Astrocyte of the cerebellum (primary cell): ENCODE measurements at regions not wholly inside any gene's neighbourhood (a gene's known extent, or its start where the extent isn't known, plus 50 kb on each side); places are given as distances from the start of the nearest gene placed in this dataset.
"Not testable (repeated sequence)": the region's sequence is repeated elsewhere in the genome, so short reads cannot be mapped to it uniquely, and the experiment has no call there.

Experiments
- DNase-seq: peaks from one replicate; pipeline ENCODE4 v3.0.0-alpha.2; 2011; ENCODE audit warnings: low read depth
- H3K4me3 ChIP-seq: 2 replicates; pipeline ENCODE4 v1.5.1; 2011; ENCODE audit warnings: mild to moderate bottlenecking, low read depth, low read length, moderate library complexity
- in situ Hi-C: cut with HindIII; loops from 2 replicates; pipeline ENCODE4 v1.10.0; 2017; ENCODE audit warnings: low sequenced_read_pairs
- TF ChIP-seq, protein P1 (sequence below): IDR thresholded peaks from 2 replicates; pipeline ENCODE4 v1.5.1; 2012; ENCODE audit warnings: low read length, low read depth, moderate library complexity, mild to moderate bottlenecking; ENCODE audit errors: missing control alignments

DNA sequence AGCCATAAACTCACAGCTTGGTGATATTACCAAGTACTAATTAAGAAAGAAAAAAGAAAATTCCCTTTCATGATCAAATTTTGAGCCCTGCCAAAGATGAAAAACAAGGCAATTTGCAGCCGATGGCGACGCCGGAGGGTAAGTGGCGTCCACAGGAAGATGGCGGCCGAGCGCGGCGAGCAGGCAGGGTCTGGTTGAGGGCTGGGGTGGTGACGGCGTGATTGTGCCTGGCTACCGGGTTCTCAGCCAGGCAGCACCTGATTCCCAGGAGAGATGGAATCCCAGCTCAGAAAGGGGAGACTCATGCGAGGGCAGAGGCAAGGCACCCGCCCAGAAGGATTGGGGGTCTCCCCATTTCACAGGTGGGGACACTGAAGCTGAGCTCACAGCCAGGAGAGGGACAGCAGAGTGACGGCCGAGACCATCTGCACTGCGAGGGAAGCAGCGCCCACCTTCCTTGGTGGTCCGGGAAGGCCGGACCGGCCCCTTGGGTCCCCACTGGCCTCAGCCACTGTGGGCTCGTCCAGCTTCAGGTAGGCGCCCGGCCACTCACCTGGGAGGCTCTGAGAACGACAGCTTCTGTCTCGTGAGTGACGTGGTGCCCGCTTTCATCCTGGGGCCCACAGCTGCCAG, 145.8 kb downstream of the IGLL1 start:
- DNase-seq, in situ Hi-C loops: not testable (repeated sequence)

DNA sequence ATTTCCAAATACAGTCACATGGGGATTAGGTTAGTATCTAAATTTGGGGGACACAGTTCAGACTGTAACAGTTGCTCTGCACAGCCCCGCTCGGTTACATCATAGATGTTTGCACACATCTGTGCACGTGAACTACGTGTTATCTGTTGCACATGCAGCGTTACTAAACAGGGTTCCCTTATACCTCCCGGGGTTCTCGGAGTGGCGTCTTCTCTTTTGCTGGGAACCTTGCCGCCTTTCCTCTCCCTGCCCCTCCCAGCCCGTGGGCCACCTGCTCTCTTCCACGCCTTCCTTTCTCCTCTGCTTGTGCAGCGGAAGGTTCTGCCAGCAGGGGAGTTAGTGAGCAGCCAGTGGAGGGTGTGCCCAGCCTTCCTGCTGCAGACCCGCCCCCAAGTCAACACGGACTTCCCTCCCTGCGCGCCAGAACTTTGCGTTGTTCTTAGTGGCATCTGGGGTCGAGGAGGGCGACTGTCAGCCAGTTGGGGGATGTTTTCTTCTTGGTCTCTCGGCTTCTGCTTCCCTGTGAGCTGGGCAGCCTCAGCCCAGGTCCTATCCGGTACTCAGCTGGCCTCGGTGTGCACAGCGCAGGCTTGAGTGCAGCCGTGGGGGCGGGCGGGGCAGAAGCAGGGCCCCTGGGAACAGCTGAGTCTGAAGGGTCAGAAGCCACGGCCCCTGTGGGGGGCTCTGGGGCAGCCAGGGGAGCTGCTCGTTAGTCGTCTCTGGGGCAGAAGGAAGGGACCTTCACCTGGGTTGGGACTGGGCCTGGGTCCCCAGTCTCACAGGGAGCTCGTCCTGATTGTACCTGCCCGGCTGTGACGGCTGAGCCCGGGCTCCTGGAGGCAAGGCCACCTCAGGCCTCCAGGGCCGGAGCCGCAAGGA, 146.7 kb downstream of the IGLL1 start:
- H3K4me3 ChIP-seq, DNase-seq, in situ Hi-C loops: not testable (repeated sequence)
- TF ChIP-seq, protein P1, sequence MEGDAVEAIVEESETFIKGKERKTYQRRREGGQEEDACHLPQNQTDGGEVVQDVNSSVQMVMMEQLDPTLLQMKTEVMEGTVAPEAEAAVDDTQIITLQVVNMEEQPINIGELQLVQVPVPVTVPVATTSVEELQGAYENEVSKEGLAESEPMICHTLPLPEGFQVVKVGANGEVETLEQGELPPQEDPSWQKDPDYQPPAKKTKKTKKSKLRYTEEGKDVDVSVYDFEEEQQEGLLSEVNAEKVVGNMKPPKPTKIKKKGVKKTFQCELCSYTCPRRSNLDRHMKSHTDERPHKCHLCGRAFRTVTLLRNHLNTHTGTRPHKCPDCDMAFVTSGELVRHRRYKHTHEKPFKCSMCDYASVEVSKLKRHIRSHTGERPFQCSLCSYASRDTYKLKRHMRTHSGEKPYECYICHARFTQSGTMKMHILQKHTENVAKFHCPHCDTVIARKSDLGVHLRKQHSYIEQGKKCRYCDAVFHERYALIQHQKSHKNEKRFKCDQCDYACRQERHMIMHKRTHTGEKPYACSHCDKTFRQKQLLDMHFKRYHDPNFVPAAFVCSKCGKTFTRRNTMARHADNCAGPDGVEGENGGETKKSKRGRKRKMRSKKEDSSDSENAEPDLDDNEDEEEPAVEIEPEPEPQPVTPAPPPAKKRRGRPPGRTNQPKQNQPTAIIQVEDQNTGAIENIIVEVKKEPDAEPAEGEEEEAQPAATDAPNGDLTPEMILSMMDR: peak; percentile 45

More for the DNA sequence above, 145.8 kb downstream of the IGLL1 start:
- not testable (repeated sequence) for H3K4me3 ChIP-seq

DNA sequence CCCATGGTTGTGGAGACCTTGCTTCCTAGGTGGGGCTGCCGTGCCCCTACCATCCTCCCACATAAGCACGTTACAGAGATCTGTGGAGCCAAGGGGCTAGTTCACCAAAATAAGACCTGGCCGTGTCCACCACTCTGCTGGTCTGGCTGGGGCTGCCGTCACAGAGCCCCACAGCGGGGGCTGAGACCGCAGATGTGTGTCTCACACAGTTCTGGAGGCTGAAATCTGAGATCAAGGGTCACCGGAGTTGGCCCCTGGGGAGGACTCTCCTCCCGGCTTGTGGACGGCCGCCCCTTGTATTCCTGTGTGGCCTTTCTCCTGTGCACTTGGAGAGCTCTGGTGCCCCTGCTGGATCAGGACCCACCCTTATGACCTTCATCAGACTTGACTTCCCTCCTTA, 147.4 kb downstream of the IGLL1 start:
- H3K4me3 ChIP-seq, in situ Hi-C loops, DNase-seq: not testable (repeated sequence)

DNA sequence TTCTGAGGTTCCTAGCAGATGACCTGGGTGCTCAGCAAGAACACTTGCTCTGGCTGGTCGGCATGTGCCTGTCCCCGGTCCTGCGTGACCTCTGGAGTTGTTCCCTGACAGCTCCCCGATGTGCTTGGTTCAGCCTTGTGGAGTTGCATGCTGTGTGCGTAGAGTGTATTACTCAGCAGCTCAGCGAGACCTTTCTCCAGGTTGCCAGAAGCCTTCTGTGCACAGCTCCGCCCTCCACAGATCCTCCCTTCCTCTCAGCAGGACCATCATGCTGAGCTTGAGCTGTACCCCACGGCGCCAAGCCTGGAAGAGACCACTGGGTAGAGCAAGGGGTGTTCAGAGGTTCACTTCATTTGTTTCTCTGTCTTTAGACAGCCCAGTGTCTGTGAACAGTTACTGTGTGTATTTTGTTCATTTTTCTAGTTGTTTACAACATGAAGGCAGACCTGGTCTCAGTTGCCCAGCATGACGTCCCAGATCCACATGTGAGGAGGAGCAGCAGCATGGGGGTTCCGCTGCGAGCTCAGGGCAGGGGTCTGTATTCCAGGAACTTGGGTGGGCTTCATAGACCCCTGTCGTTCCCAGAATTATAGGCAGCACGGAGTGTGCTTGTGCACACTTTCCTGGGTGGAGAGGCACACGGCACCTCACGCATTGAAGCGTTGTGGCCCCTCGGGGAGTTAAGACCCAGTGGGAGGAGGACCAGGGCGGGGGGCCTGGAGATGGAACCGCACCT, 148.6 kb downstream of the IGLL1 start:
- TF ChIP-seq, protein P1: no peak
- no peak overlapping the region for H3K4me3 ChIP-seq
- DNase-seq: no peak
- in situ Hi-C loops: no loop called here

DNA sequence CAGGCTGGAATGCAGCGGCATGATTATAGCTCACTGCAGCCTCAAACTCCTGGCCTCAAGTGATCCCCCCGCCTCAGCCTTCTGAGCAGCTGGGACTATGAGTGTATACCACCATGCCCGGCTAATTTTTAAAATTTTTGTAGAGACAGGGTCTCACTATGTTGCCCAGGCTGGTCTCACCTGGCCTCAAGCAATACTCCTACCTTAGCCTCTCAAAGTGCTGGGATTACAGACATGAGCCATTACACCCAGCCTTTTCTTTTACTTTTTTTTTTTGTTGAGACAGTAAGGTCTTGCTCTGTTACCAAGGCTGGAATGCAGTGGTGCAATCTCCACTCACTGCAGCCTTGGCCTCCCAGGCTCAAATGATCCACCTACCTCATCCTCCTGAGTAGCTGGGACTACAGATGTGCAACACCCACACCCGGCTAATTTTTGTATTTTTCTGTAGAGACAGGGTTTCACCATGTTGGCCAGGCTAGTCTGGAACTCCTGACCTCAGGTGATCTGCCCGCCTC, 155.5 kb downstream of the IGLL1 start:
- in situ Hi-C loops, H3K4me3 ChIP-seq, DNase-seq: not testable (repeated sequence)

DNA sequence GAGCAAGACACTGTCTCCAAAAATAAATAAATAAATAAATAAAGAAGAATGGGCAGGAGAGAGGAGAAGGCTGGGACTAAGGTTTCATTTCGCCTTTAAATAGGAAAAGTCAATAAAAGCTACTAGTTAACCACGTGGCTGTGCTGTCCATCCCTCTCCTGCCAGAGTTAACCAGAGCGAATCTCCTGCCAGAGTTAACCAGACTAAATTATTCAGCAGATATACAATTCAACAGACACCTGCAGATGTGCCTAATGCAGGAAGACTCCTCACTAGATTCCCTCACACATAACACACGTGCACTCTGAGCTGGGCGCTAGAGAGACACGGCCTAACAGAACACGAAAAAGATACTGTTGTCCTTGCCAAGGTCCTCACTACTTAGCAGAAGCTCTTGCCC, 156.1 kb downstream of the IGLL1 start:
- in situ Hi-C loops: no loop called here
- TF ChIP-seq, protein P1: no peak
- no peak for DNase-seq
- no peak overlapping the region for H3K4me3 ChIP-seq

DNA sequence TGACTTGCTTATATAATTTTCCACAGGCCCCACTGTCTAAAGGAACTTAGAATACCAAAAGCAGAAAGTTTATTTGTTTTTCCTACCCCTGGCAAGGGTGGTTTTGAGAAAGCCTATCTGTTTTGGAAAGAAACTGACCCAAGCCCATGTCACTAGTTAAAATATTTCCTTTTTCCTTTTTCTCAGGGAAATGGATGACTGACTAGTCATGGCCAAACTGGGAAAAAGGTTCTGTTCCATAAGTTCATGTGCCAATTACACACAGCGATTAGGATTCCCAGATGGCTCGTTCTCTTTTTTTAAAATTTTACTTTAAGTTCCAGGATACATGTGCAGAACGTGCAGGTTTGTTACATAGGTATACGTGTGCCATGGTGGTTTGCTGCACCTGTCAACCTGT, 157.8 kb downstream of the IGLL1 start:
- DNase-seq, H3K4me3 ChIP-seq, in situ Hi-C loops: not testable (repeated sequence)

DNA sequence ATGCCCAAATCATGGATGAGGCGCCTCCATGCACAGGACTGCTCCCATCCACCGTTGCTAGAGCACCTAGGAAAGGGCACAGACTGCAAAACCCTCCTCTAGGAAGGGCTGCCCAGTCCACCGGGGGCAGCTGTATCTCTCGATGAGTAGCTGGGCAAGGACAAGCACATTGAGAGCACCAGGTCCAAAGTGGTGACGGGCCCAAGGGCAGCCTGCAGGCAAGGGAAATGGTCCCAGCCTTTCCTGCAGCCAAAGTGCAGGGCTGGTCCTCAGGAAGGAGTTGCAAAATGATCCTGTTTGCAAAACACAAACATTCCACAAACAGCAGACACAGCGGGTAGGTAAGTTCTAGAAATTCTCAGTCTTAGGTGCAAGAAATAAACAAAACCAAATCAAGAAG, 158.8 kb downstream of the IGLL1 start:
- H3K4me3 ChIP-seq, in situ Hi-C loops, DNase-seq: not testable (repeated sequence)

DNA sequence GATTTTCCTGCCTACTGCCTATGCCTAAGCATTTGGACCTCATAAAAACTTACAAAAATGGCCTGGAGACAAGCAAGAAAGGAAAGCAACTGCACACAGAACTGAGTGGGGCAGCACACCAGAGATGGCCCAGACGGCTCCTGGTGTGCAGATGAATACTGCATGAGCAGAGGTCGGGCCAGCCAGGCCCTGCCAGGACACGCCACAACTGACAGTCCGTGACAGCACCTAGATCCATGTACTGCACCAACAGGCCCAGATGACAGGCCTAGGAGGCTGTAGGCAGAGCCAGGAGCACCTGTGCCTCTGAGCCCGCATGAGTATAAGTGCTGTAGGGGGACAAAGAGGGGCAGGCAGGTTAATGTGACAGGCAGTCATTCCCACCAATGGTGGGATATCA, 160.2 kb downstream of the IGLL1 start:
- H3K4me3 ChIP-seq: no peak overlapping the region
- TF ChIP-seq, protein P1: no peak
- no peak for DNase-seq
- in situ Hi-C loops: no loop called here
